ENCODE measurements at regions not wholly inside any gene's neighbourhood (a gene's known extent, or its start where the extent isn't known, plus 50 kb on each side); places are given as distances from the start of the nearest gene placed in this dataset.
"Not testable (repeated sequence)": the region's sequence is repeated elsewhere in the genome, so short reads cannot be mapped to it uniquely, and the experiment has no call there.

GRCh38 chr5:138696501-138696900 lies 56.7 kb upstream of the CTNNA1 start:
- no peak for TF ChIP-seq CTCF (IDR thresholded peaks at IDR 0.05; ENCODE audit: control insufficient read depth, extremely low read depth, insufficient read depth)
- H3K4me3 ChIP-seq (ENCODE audit: low read depth, low read length) = no peak overlapping the region
- no peak for DNase-seq (ENCODE audit: low read depth)

GRCh38 chr5:138695781-138696180 lies 57.4 kb upstream of the CTNNA1 start:
- no peak for DNase-seq (ENCODE audit: low read depth)
- no peak overlapping the region for H3K4me3 ChIP-seq (ENCODE audit: low read depth, low read length)
- no peak for TF ChIP-seq CTCF (IDR thresholded peaks at IDR 0.05; ENCODE audit: control insufficient read depth, extremely low read depth, insufficient read depth)

GRCh38 chr5:138694146-138694545 lies 59.1 kb upstream of the CTNNA1 start:
- no peak for DNase-seq (ENCODE audit: low read depth)
- H3K4me3 ChIP-seq (ENCODE audit: low read depth, low read length) = no peak overlapping the region
- TF ChIP-seq CTCF (IDR thresholded peaks at IDR 0.05; ENCODE audit: control insufficient read depth, extremely low read depth, insufficient read depth) = no peak

- H3K4me3 ChIP-seq (ENCODE audit: low read depth, low read length) = no peak overlapping the region
- no peak for DNase-seq (ENCODE audit: low read depth)
- TF ChIP-seq CTCF (IDR thresholded peaks at IDR 0.05; ENCODE audit: control insufficient read depth, extremely low read depth, insufficient read depth) = no peak
Observed at GRCh38 chr5:138692370-138692769, 60.9 kb upstream of the CTNNA1 start.

- no peak overlapping the region for H3K4me3 ChIP-seq (ENCODE audit: low read depth, low read length)
- DNase-seq (ENCODE audit: low read depth) = no peak
- TF ChIP-seq CTCF (IDR thresholded peaks at IDR 0.05; ENCODE audit: control insufficient read depth, extremely low read depth, insufficient read depth) = no peak
Observed at GRCh38 chr5:138686668-138687067, 66.6 kb upstream of the CTNNA1 start.

GRCh38 chr5:138685193-138685745 lies 68.0 kb upstream of the CTNNA1 start:
- no peak overlapping the region for H3K4me3 ChIP-seq (ENCODE audit: low read depth, low read length)
- no peak for DNase-seq (ENCODE audit: low read depth)
- TF ChIP-seq CTCF (IDR thresholded peaks at IDR 0.05; ENCODE audit: control insufficient read depth, extremely low read depth, insufficient read depth) = no peak

- H3K4me3 ChIP-seq (ENCODE audit: low read depth, low read length); DNase-seq (ENCODE audit: low read depth): not testable (repeated sequence)
Observed at GRCh38 chr5:138682462-138682861, 70.8 kb upstream of the CTNNA1 start.

- not testable (repeated sequence) for H3K4me3 ChIP-seq (ENCODE audit: low read depth, low read length); DNase-seq (ENCODE audit: low read depth)
Observed at GRCh38 chr5:138678826-138679225, 74.4 kb upstream of the CTNNA1 start.
